Transverse colon (tissue), 4 donors: ENCODE measurements at regions not wholly inside any gene's neighbourhood (a gene's known extent, or its start where the extent isn't known, plus 50 kb on each side); places are given as distances from the start of the nearest gene placed in this dataset.
"Not testable (repeated sequence)": the region's sequence is repeated elsewhere in the genome, so short reads cannot be mapped to it uniquely, and the experiment has no call there.

Experiments
- DNase-seq: peaks from one replicate; pipeline ENCODE4 v3.0.0-alpha.2; 2019
- H3K27ac ChIP-seq, 4 donors: fragments of 200-600 bp; sonication (generic); 2 replicates each; pipeline ENCODE4 v1.5.1; 2016 to 2018; ENCODE audit warnings: inconsistent platforms in 4 of 4
- H3K27me3 ChIP-seq: fragments of 200-600 bp; sonication (generic); 2 replicates; pipeline ENCODE4 v1.5.1; 2017; ENCODE audit warnings: inconsistent platforms
- H3K36me3 ChIP-seq, 4 donors: fragments of 200-600 bp; sonication (generic); 2 replicates each; pipeline ENCODE4 v1.5.1; 2017 to 2019; ENCODE audit warnings: inconsistent platforms in 4 of 4
- H3K4me1 ChIP-seq, 4 donors: fragments of 200-600 bp; sonication (generic); 2 replicates each; pipeline ENCODE4 v1.5.1; 2017 to 2020; ENCODE audit warnings: inconsistent platforms in 4 of 4
- H3K4me3 ChIP-seq, 4 donors: fragments of 200-600 bp; sonication (generic); 1 replicate in 1 of 4; 2 replicates in 3 of 4; pipeline versions ENCODE4 v1.5.1 to v1.6.1; 2017 to 2019; ENCODE audit warnings: inconsistent platforms in 4 of 4
- H3K9me3 ChIP-seq, 2 donors: fragments of 200-600 bp; sonication (generic); 2 replicates each; pipeline ENCODE4 v1.5.1; 2017 to 2019; ENCODE audit warnings: inconsistent platforms in 2 of 2
- EP300 ChIP-seq: sonication (generic); formaldehyde crosslinking; IDR thresholded peaks from one replicate; pipeline ENCODE4 v1.6.1; 2017; ENCODE audit warnings: antibody characterized with exemption, low read depth
- POLR2A ChIP-seq: fragments of 450-650 bp; IDR thresholded peaks from one replicate; pipeline ENCODE4 v1.6.1; 2016; ENCODE audit warnings: antibody characterized with exemption, mild to moderate bottlenecking, moderate library complexity
- POLR2AphosphoS5 ChIP-seq, 3 donors: sonication (generic); formaldehyde crosslinking; IDR thresholded peaks; one replicate each; pipeline ENCODE4 v1.6.1; 2016; ENCODE audit warnings: antibody characterized with exemption in 3 of 3
- WGBS, 2 donors: methylation state at CpG; one replicate each; pipeline ENCODE4 v1.1.5; 2018; ENCODE audit warnings: low coverage in 1 of 2; 5-methylcytosine and 5-hydroxymethylcytosine counted together
- in situ Hi-C, 4 donors: fragments of 200-750 bp; cut with MboI; loops; one replicate each; pipeline versions ENCODE4 v1.15.0 to v1.15.1; 2017; ENCODE audit warnings: low sequenced_read_pairs in 3 of 4, low pct_ligation_motif_present in 1 of 4, low pct_unique_long_range_greater_than_20kb in 1 of 4
- intact Hi-C: fragments of 100-400 bp; cut with DNase I; formaldehyde crosslinking; loops from one replicate; pipeline ENCODE4 v1.15.1; 2023; ENCODE audit warnings: low total_unique reads
- TF ChIP-seq, protein P1 (sequence below), 5 experiments: fragments of 200-600 bp in 3 of 5; fragments of 450-650 bp in 2 of 5; sonication (generic) in 3 of 5; IDR thresholded peaks; 1 replicate in 2 of 5; 2 replicates in 3 of 5; pipeline ENCODE4 v1.5.1; 2016 to 2017; ENCODE audit warnings: antibody characterized with exemption in 5 of 5, inconsistent platforms in 3 of 5, mild to moderate bottlenecking in 2 of 5, moderate library complexity in 1 of 5

DNA sequence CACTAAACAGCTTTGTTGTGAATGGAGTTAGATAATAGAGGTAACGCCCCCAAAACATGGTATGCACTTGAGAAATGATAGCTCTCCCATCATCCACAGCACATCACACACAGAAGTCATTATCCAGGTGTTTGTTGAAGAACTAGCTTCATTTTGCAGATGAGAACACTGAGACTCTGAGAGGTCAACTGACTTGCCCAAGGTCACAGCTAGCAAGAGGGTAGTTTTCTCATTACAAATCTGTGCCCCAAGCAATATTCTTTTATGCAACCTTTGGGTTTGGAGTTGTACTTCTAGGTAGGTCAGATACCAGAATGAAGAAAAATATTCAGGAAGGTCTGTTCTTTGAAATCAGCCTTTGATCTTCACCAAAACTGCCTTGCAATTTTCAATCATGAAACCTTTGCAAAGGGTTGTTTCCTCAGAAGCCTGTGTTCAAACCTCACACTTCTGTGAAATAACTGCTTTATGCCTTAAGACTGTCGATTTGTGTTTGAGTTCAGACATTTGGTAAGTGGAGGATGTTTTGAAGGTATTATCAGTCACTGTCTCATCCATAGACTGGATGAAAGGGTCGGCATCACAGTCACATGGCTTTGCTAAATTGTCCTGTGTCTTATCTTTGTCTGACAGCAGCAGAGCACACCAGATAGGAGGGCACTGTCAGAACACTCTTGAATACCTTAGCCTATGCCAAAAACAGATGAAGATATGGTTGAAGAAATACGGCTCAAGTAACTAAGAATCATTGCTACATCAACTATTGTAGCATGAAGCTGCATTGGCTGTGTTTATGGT is 233.2 kb upstream of the BTG1 start:
- TF ChIP-seq EP300: no peak
- TF ChIP-seq POLR2A: no peak
- TF ChIP-seq, protein P1, sequence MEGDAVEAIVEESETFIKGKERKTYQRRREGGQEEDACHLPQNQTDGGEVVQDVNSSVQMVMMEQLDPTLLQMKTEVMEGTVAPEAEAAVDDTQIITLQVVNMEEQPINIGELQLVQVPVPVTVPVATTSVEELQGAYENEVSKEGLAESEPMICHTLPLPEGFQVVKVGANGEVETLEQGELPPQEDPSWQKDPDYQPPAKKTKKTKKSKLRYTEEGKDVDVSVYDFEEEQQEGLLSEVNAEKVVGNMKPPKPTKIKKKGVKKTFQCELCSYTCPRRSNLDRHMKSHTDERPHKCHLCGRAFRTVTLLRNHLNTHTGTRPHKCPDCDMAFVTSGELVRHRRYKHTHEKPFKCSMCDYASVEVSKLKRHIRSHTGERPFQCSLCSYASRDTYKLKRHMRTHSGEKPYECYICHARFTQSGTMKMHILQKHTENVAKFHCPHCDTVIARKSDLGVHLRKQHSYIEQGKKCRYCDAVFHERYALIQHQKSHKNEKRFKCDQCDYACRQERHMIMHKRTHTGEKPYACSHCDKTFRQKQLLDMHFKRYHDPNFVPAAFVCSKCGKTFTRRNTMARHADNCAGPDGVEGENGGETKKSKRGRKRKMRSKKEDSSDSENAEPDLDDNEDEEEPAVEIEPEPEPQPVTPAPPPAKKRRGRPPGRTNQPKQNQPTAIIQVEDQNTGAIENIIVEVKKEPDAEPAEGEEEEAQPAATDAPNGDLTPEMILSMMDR (IDR thresholded peaks at IDR 0.05): no peak
- no peak for TF ChIP-seq POLR2AphosphoS5 (IDR thresholded peaks at IDR 0.05)
- H3K27me3 ChIP-seq: no peaks in the 10 kb centered on the region
- in situ Hi-C loops (no loop called here), intact Hi-C loops (no loop called here)
- no peak for DNase-seq
- WGBS, 2 donors: 57 to 71% methylated on average over 3 to 4 of the region's 4 CpGs
- no peaks in the 10 kb centered on the region for H3K4me1 ChIP-seq
- no peak overlapping the region for H3K4me3 ChIP-seq
- H3K36me3 ChIP-seq: no peaks in the 10 kb centered on the region
- no peak overlapping the region for H3K27ac ChIP-seq
- H3K9me3 ChIP-seq: no peaks in the 10 kb centered on the region

DNA sequence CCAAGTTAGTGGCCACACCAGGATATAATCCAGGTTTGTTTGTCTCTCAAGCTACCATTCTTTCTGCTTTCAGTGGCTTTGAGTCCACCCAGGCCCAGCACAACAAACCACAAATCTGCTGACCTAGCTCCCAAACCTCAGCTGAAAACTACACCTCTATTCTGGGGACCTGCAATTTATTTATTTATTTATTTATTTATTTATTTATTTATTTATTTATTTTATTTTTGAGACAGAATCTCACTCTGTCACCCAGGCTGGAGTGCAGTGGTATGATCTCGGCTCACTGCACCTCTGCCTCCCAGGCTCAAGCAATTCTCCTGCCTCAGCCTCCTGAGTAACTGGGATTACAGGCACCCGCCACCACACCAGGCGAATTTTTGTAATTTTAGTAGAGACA is 229.9 kb upstream of the BTG1 start:
- H3K27me3 ChIP-seq, H3K9me3 ChIP-seq, H3K4me1 ChIP-seq, H3K36me3 ChIP-seq, H3K4me3 ChIP-seq, intact Hi-C loops, DNase-seq, H3K27ac ChIP-seq, in situ Hi-C loops: not testable (repeated sequence)
- WGBS, 2 donors: 100% methylated on average over 3 of the region's 3 CpGs; no CpG with 5 or more reads in 1 of the 2 donors

DNA sequence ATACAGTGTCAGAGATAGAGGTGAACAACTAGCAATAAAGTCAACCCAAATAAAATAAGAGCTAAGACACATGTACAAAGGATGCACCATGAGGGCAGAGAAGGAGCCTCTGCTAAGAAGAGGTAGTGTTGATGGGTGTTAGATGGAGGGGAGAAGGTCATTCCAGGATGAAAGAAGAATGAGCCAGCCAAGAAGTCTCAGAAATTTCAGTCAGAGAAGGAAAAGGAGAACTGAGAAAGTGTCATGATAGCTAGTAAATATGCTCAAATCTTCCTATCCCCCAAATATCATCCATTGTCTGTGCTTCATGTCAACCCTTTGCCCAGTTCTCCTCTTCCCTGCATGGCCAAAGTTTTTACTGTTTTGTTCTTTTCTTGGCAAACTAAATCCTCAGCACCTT is 225.2 kb upstream of the BTG1 start:
- intact Hi-C loops: no loop called here

DNA sequence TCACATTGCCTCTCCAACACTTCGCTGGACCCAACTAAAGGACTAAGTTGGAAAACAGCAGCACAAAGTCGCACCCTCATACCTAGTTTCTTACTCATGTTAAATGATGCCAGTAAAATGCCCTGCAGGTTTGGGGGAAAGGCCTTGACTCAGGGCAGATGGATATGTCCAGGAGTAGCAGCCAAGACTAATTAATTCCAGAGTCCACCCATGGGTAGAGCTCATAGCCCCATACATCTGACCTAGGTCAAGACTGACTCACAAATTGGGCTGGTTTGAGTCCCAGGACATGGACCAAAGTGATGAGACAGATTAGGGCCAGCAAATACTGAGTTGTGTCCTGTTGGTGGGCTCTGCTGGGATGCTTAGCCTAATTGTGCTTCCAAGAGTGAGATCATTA is 224.0 kb upstream of the BTG1 start:
- in situ Hi-C loops: loop anchor here in 1 of 4 donors (10.0 kb wide), 1 partner anchor 125 kb away; no protein-coding TSS in a partner anchor

More for the DNA sequence above, 225.2 kb upstream of the BTG1 start:
- Histone ChIP-seq H3K9me3 (no peaks in the 10 kb centered on the region), H3K27me3 (no peaks in the 10 kb centered on the region), H3K36me3 (no peaks in the 10 kb centered on the region), H3K4me3 (no peak overlapping the region), H3K27ac (no peak overlapping the region), H3K4me1 (no peaks in the 10 kb centered on the region)
- TF ChIP-seq, protein P1 (IDR thresholded peaks at IDR 0.05): no peak
- TF ChIP-seq EP300: no peak
- TF ChIP-seq POLR2AphosphoS5 (IDR thresholded peaks at IDR 0.05): no peak
- no peak for TF ChIP-seq POLR2A
- in situ Hi-C loops: no loop called here
- no peak for DNase-seq

More for the DNA sequence above, 224.0 kb upstream of the BTG1 start:
- intact Hi-C loops: no loop called here
- Histone ChIP-seq H3K36me3 (no peaks in the 10 kb centered on the region), H3K4me1 (no peaks in the 10 kb centered on the region), H3K9me3 (no peaks in the 10 kb centered on the region), H3K27me3 (no peaks in the 10 kb centered on the region), H3K27ac (no peak overlapping the region), H3K4me3 (no peak overlapping the region)
- TF ChIP-seq, protein P1 (IDR thresholded peaks at IDR 0.05): no peak
- TF ChIP-seq EP300: no peak
- DNase-seq: no peak
- 97 to 100% methylated on average over 2 of the region's 2 CpGs for WGBS, 2 donors
